Endothelial cell of umbilical vein (primary cell): ENCODE measurements at regions not wholly inside any gene's neighbourhood (a gene's known extent, or its start where the extent isn't known, plus 50 kb on each side); places are given as distances from the start of the nearest gene placed in this dataset.
A peak's percentile ranks its signal among the peaks of the same experiment; 100 is the strongest.
"Not testable (repeated sequence)": the region's sequence is repeated elsewhere in the genome, so short reads cannot be mapped to it uniquely, and the experiment has no call there.

Experiments
- BruUV-seq: library from RNA; stranded (reverse); fragments of 400-500 nt; replicated peaks from 2 replicates; lab custom pipeline; 2021; lab: Mats Ljungman, UMichigan
- CTCF ChIA-PET: fragments of 300-600, 350-600 bp; sonication (Branson Sonifier 250); formaldehyde crosslinking; loops from one replicate; lab custom pipeline; 2021; ENCODE audit warnings: antibody characterized with exemption, inconsistent platforms; lab: Charles Lee
- POLR2A ChIA-PET: fragments of 300-600, 350-600 bp; sonication (Branson Sonifier 250); formaldehyde crosslinking; loops from one replicate; lab custom pipeline; 2021; ENCODE audit warnings: antibody characterized with exemption, inconsistent platforms; lab: Charles Lee
- DNase-seq: peaks from one replicate; pipeline ENCODE4 v3.0.0-alpha.2; 2011; ENCODE audit warnings: low read depth, low spot score
- FAIRE-seq: peaks from 2 replicates; lab custom pipeline; 2011; peaks lifted over from hg19 to GRCh38; lab: Jason Lieb, UNC
- H2AFZ ChIP-seq: 2 replicates; pipeline ENCODE4 v1.6.0; 2012; ENCODE audit warnings: low read depth, low read length, control low read depth, inconsistent platforms
- H3K27ac ChIP-seq: 2 replicates; pipeline ENCODE4 v1.5.1; 2011; ENCODE audit warnings: low read depth, mild to moderate bottlenecking, control low read depth, low read length, moderate library complexity; ENCODE audit not compliant: insufficient read depth
- H3K27me3 ChIP-seq, 2 experiments: 2 replicates each; pipeline versions ENCODE4 v1.6.0 to v1.6.1; 2011; ENCODE audit warnings: low read length in 2 of 2, mixed read lengths in 1 of 2; ENCODE audit not compliant: control insufficient read depth in 2 of 2, insufficient read depth in 2 of 2
- H3K36me3 ChIP-seq, 2 experiments: 2 replicates in 1 of 2; 3 replicates in 1 of 2; pipeline ENCODE4 v1.5.1; 2011; ENCODE audit warnings: low read length in 2 of 2, mild to moderate bottlenecking in 1 of 2, moderate library complexity in 1 of 2; ENCODE audit not compliant: control insufficient read depth in 2 of 2, insufficient read depth in 2 of 2; ENCODE audit errors: extremely low read depth in 1 of 2
- H3K4me1 ChIP-seq: 3 replicates; pipeline ENCODE4 v1.5.1; 2011; ENCODE audit warnings: mild to moderate bottlenecking, low read length; ENCODE audit not compliant: control insufficient read depth, insufficient read depth; ENCODE audit errors: extremely low read depth
- H3K4me2 ChIP-seq: 2 replicates; pipeline ENCODE4 v1.6.1; 2011; ENCODE audit warnings: low read length, control low read depth, mixed read lengths; ENCODE audit not compliant: insufficient read depth
- H3K4me3 ChIP-seq, 3 experiments: fragments of 200-600 bp in 1 of 3; sonication (generic), shearing (Covaris generic) in 1 of 3; replicated peaks in 1 of 3; 2 replicates each; pipeline ENCODE4 v1.5.1; 2011 to 2016; ENCODE audit warnings: control low read depth in 3 of 3, low read length in 3 of 3, mild to moderate bottlenecking in 2 of 3, inconsistent platforms in 1 of 3, low read depth in 1 of 3, moderate library complexity in 1 of 3; ENCODE audit not compliant: insufficient read depth in 1 of 3
- H3K79me2 ChIP-seq: 2 replicates; pipeline ENCODE4 v1.6.0; 2012; ENCODE audit warnings: low read length, inconsistent platforms; ENCODE audit not compliant: control insufficient read depth, insufficient read depth
- H3K9ac ChIP-seq: replicated peaks from 2 replicates; pipeline ENCODE3; 2011; ENCODE audit warnings: low read length, control low read depth; ENCODE audit not compliant: insufficient read depth; ENCODE audit errors: extremely low read depth
- H3K9me1 ChIP-seq: replicated peaks from 3 replicates; pipeline ENCODE4 v1.6.0; 2011; ENCODE audit warnings: mild to moderate bottlenecking, low read length; ENCODE audit not compliant: control insufficient read depth, insufficient read depth; ENCODE audit errors: extremely low read depth
- H3K9me3 ChIP-seq: replicated peaks from 2 replicates; pipeline ENCODE4 v1.5.1; 2012; ENCODE audit warnings: low read length, inconsistent platforms; ENCODE audit not compliant: control insufficient read depth, insufficient read depth
- H4K20me1 ChIP-seq: replicated peaks from 2 replicates; pipeline ENCODE3; 2011; ENCODE audit warnings: mild to moderate bottlenecking, low read length; ENCODE audit not compliant: control insufficient read depth, insufficient read depth; ENCODE audit errors: extremely low read depth
- CTCF ChIP-seq, 2 donors: IDR thresholded peaks; 1 replicate in 1 of 2; 2 replicates in 1 of 2; pipeline ENCODE4 v1.5.1; 2011; ENCODE audit warnings: low read length in 2 of 2, mild to moderate bottlenecking in 2 of 2, moderate library complexity in 2 of 2, control low read depth in 1 of 2, inconsistent platforms in 1 of 2, low read depth in 1 of 2; ENCODE audit not compliant: insufficient read depth in 1 of 2; ENCODE audit errors: extremely low read depth in 1 of 2
- EZH2 ChIP-seq: IDR thresholded peaks from 2 replicates; pipeline ENCODE4 v1.6.1; 2012; ENCODE audit warnings: borderline replicate concordance, low read depth, mild to moderate bottlenecking, moderate library complexity, low read length, inconsistent platforms; ENCODE audit not compliant: severe bottlenecking
- FOS ChIP-seq: IDR thresholded peaks from 2 replicates; pipeline ENCODE4 v1.6.1; 2011; ENCODE audit warnings: mild to moderate bottlenecking, low read length, moderate library complexity, borderline replicate concordance; ENCODE audit not compliant: insufficient read depth
- GATA2 ChIP-seq: IDR thresholded peaks from 2 replicates; pipeline ENCODE4 v1.7.0; 2011; ENCODE audit warnings: low read depth, mild to moderate bottlenecking, moderate library complexity, mixed read lengths, low read length; ENCODE audit not compliant: insufficient read length, insufficient read depth
- JUN ChIP-seq: IDR thresholded peaks from 2 replicates; pipeline ENCODE4 v1.6.1; 2011; ENCODE audit warnings: borderline replicate concordance, low read depth; ENCODE audit not compliant: insufficient read length, insufficient read depth
- MAX ChIP-seq: IDR thresholded peaks from 2 replicates; pipeline ENCODE4 v1.6.1; 2011; ENCODE audit not compliant: insufficient read depth, insufficient read length
- MYC ChIP-seq: IDR thresholded peaks from one replicate; pipeline ENCODE4 v1.6.1; 2011; ENCODE audit warnings: mild to moderate bottlenecking, low read depth, low read length
- POLR2A ChIP-seq: IDR thresholded peaks from 2 replicates; pipeline ENCODE4 v1.6.1; 2012; ENCODE audit warnings: low read depth, mild to moderate bottlenecking, control low read depth, low read length
- dilution Hi-C: fragments of 300-500 bp; cut with MboI; formaldehyde crosslinking; loops from one replicate; pipeline ENCODE4 v1.15.0; 2019; ENCODE audit warnings: low sequenced_read_pairs; ENCODE audit not compliant: extremely low pct_ligation_motif_present
- intact Hi-C: fragments of 100-400 bp; cut with micrococcal nuclease; formaldehyde crosslinking; loops from one replicate; pipeline ENCODE4 v1.10.0; 2022

GRCh38 chr1:94755675-94756074 is 64.5 kb upstream of the SLC44A3 start:
- Histone ChIP-seq H3K27me3 (no peaks in the 10 kb centered on the region), H3K4me3 (no peak overlapping the region), H3K9ac (no peak overlapping the region), H3K9me3 (no peaks in the 10 kb centered on the region), H3K27ac (no peak overlapping the region), H3K9me1 (no peaks in the 10 kb centered on the region), H2AFZ (peak overlapping the region; percentile 45), H3K4me1 (peaks cover 4% of the 10 kb centered on the region), H3K79me2 (no peaks in the 10 kb centered on the region), H3K4me2 (no peak overlapping the region), H4K20me1 (no peaks in the 10 kb centered on the region), H3K36me3 (no peaks in the 10 kb centered on the region)
- intact Hi-C loops (no loop called here), dilution Hi-C loops (no loop called here)
- CTCF ChIA-PET, result no interaction called here
- POLR2A ChIA-PET, result no interaction called here
- no TSS peak for BruUV-seq
- DNase-seq (peak; percentile 38), FAIRE-seq (peak; percentile 28)
- TF ChIP-seq FOS, result no peak
- TF ChIP-seq POLR2A, result no peak
- no peak for TF ChIP-seq MYC
- TF ChIP-seq CTCF (IDR thresholded peaks at IDR 0.05; ENCODE audit: extremely low read depth in 1 of 2, insufficient read depth in 1 of 2, low read depth in 1 of 2, low read length in 2 of 2), result no peak
- TF ChIP-seq EZH2, result no peak
- no peak for TF ChIP-seq MAX
- no peak for TF ChIP-seq GATA2
- TF ChIP-seq JUN, result no peak

GRCh38 chr1:94755016-94755415 is 65.1 kb upstream of the SLC44A3 start:
- H3K4me2 ChIP-seq, H3K9me3 ChIP-seq, CTCF ChIA-PET, H3K36me3 ChIP-seq, intact Hi-C loops, POLR2A ChIA-PET, H3K4me3 ChIP-seq, H2AFZ ChIP-seq, H3K9me1 ChIP-seq, H3K27me3 ChIP-seq, H3K79me2 ChIP-seq, BruUV-seq, H4K20me1 ChIP-seq, H3K4me1 ChIP-seq, dilution Hi-C loops, DNase-seq, H3K9ac ChIP-seq, FAIRE-seq, H3K27ac ChIP-seq: not testable (repeated sequence)
